H1 (cell line): ENCODE measurements at regions not wholly inside any gene's neighbourhood (a gene's known extent, or its start where the extent isn't known, plus 50 kb on each side); places are given as distances from the start of the nearest gene placed in this dataset.

Experiments used
- CREB1 ChIP-seq: IDR thresholded peaks from 2 replicates; pipeline ENCODE4 v1.6.1; 2012; ENCODE audit warnings: inconsistent platforms
- CTCF ChIP-seq, 3 experiments: IDR thresholded peaks; 1 replicate in 2 of 3; 2 replicates in 1 of 3; pipeline versions ENCODE4 v1.5.1 to v1.6.1; 2011; ENCODE audit warnings: low read length in 3 of 3, mild to moderate bottlenecking in 3 of 3, inconsistent platforms in 2 of 3, low read depth in 1 of 3, moderate library complexity in 1 of 3; ENCODE audit not compliant: insufficient read depth in 1 of 3; ENCODE audit errors: control extremely low read depth in 1 of 3
- PHF8 ChIP-seq: fragments of 200-600 bp; sonication (generic); conservative IDR thresholded peaks from 2 replicates; pipeline ENCODE4 v1.7.1; 2012; ENCODE audit warnings: low read depth, mild to moderate bottlenecking, inconsistent platforms, low read length, moderate library complexity
- RAD21 ChIP-seq, 2 experiments: IDR thresholded peaks in 1 of 2; conservative IDR thresholded peaks in 1 of 2; 2 replicates each; pipeline ENCODE4 v1.6.1; 2011; ENCODE audit warnings: low read depth in 2 of 2, low read length in 2 of 2, improper control_type of control experiment in 1 of 2, inconsistent platforms in 1 of 2, mild to moderate bottlenecking in 1 of 2, moderate library complexity in 1 of 2

- no peak for TF ChIP-seq PHF8
- TF ChIP-seq CREB1: no peak
- no peak for TF ChIP-seq RAD21 (IDR thresholded peaks at IDR 0.05 in 1 of 2, conservative IDR thresholded peaks at IDR 0.05 in 1 of 2; ENCODE audit: low read depth in 2 of 2, low read length in 2 of 2)
- TF ChIP-seq CTCF (IDR thresholded peaks at IDR 0.05; ENCODE audit: control extremely low read depth in 1 of 3, insufficient read depth in 1 of 3, low read depth in 1 of 3, low read length in 3 of 3): no peak
Observed at GRCh38 chr15:59886441-59886840, 117.7 kb upstream of the FOXB1 start (continued).
